HUES64 (cell line): ENCODE measurements at regions not wholly inside any gene's neighbourhood (a gene's known extent, or its start where the extent isn't known, plus 50 kb on each side); places are given as distances from the start of the nearest gene placed in this dataset.

Experiments
- H3K27ac ChIP-seq: 2 replicates; pipeline ENCODE4 v1.7.0; 2013; ENCODE audit warnings: low read depth, low read length, inconsistent platforms
- H3K27me3 ChIP-seq: 2 replicates; pipeline ENCODE4 v1.6.1; 2013; ENCODE audit warnings: mild to moderate bottlenecking, low read length; ENCODE audit not compliant: insufficient read depth
- H3K36me3 ChIP-seq: 2 replicates; pipeline ENCODE4 v1.6.1; 2013; ENCODE audit warnings: mild to moderate bottlenecking, low read length; ENCODE audit not compliant: insufficient read depth
- H3K4me1 ChIP-seq: 2 replicates; pipeline ENCODE4 v1.6.1; 2013; ENCODE audit warnings: mild to moderate bottlenecking, low read length, moderate library complexity; ENCODE audit not compliant: insufficient read depth
- H3K4me3 ChIP-seq: 2 replicates; pipeline ENCODE4 v1.5.1; 2013; ENCODE audit warnings: mild to moderate bottlenecking, low read length, moderate library complexity
- H3K9ac ChIP-seq: 2 replicates; pipeline ENCODE4 v1.6.1; 2013; ENCODE audit warnings: mild to moderate bottlenecking, low read depth, low read length
- H3K9me3 ChIP-seq: 2 replicates; pipeline ENCODE4 v1.6.1; 2013; ENCODE audit warnings: low read depth, low read length; ENCODE audit not compliant: insufficient read depth
- WGBS: fragments of 150-250, 120-280 bp; methylation state at CpG from one replicate; pipeline ENCODE4 v1.1.7; 2013; ENCODE audit warnings: missing lambda C conversion rate; 5-methylcytosine and 5-hydroxymethylcytosine counted together

DNA sequence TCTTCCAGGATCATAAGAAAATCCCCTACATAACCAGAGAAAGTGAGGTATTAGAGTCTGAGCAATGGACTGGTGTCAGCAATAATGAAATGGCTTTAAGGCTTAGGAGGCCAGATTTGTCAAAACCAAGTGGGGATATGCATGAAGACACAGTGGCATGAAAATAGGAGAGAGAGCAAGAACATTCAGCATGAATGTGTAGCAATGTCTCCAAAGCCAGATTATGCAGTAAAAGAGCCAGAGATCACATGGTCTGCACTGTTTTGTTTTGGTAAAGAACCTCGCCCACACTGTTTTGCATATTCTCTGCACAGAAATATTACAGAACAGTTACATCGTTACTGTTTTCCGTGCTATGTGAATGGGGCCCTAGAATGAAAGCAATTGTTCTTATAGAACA is 589.4 kb downstream of the PLPP3 start:
- H3K27me3 ChIP-seq = no peaks in the 10 kb centered on the region

DNA sequence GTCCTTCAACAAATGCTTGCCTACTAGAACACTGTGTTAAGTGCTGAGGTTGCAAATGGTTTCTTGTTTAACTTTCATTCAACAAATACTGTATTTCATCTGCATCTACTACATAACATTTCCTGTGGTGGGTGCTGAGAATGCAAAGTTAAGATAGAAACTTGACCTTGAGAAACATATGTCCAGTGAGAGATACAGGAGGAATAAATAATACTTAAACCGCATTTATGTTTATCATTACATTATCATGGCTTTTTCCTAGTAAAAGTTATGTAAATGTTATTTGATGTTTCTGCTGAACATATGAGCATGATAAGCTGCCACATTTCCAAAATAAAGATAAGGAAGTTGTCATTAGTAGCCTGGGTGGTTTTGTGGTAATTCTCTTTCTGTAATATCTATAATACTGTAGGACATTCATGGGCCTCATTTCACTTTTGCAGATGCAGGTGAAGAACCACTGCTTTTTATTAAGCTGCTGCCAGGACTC is 590.4 kb downstream of the PLPP3 start:
- H3K9me3 ChIP-seq = no peaks in the 10 kb centered on the region
- H3K4me1 ChIP-seq = peaks cover 13% of the 10 kb centered on the region
- H3K36me3 ChIP-seq = no peaks in the 10 kb centered on the region
- H3K27ac ChIP-seq = no peak overlapping the region
- WGBS = no CpG with 5 or more reads among the region's 1 CpG
- H3K27me3 ChIP-seq = no peaks in the 10 kb centered on the region
- H3K4me3 ChIP-seq = no peak overlapping the region
- H3K9ac ChIP-seq = no peak overlapping the region

More for the DNA sequence above, 589.4 kb downstream of the PLPP3 start:
- WGBS = 95% methylated on average over 3 of the region's 3 CpGs
- Histone ChIP-seq H3K4me1 (peaks cover 13% of the 10 kb centered on the region), H3K9ac (no peak overlapping the region), H3K4me3 (no peak overlapping the region), H3K27ac (no peak overlapping the region), H3K36me3 (no peaks in the 10 kb centered on the region), H3K9me3 (0 out of 2 replicates have a peak, but pooled peaks cover under 1% of the 10 kb centered on the region)

DNA sequence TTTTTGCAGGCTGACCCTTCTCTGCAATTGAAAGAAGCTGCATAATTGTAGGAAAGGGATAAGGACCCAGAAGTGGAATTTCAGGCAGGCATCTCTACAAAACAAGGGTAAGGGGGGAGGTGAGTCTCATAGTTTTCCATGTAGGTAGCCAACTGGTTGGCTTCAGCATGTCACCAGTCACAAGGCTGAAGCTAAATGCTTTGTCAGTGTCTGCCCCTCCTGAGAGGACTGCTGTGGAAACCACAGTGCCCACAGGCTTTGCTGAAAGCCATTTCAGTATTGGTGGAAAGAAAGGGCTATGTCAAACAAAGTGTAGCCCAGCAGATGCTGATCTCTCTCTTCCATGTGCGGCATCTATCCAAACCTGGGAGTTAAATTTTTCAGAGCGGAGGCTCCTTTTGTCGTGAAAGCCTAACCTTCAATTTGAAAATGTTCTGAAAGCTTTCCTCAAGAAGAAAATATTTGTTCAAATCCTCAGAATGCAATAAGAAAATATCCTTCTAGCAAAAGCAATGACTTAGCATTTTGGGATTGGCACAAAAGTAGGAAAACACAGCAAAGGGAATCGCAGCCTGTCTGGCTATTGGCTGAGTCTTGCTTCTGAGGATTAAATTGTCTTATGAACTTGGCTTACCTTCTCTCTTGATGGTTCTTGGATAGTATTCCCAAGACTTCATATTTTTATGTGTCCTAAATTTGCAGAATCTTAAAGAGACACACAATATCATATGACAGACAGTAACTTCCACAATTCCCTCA is 591.7 kb downstream of the PLPP3 start:
- Histone ChIP-seq H3K27me3 (no peaks in the 10 kb centered on the region), H3K4me1 (peaks cover 13% of the 10 kb centered on the region)

DNA sequence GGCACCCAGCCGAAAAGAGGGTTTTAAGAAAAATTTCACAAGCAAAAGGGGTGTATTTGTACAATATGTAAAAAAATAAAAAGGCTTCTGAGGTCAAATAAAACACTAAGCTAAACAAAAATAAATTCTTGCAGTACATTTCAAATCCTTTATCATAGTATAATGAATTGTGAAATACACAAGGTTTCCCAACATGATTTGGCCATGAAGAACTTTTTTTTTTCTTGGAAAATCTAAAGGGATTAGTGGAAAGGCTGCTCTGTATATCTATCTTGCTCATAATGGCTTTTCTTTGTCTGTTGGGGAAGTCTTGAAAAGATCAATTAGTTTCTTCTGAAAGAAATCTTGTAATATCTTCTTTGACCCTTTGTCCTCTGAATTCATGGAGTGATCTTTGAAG is 593.4 kb downstream of the PLPP3 start:
- H3K27me3 ChIP-seq = no peaks in the 10 kb centered on the region
- WGBS = 100% methylated on average over 1 of the region's 1 CpG
- H3K36me3 ChIP-seq = no peaks in the 10 kb centered on the region
- H3K27ac ChIP-seq = no peak overlapping the region
- no peak overlapping the region for H3K9ac ChIP-seq
- no peak overlapping the region for H3K4me3 ChIP-seq
- peaks cover 13% of the 10 kb centered on the region for H3K4me1 ChIP-seq
- no peaks in the 10 kb centered on the region for H3K9me3 ChIP-seq

More for the DNA sequence above, 591.7 kb downstream of the PLPP3 start:
- Histone ChIP-seq H3K27ac (no peak overlapping the region; the same call in 1 of the 2 replicates), H3K4me3 (no peak overlapping the region), H3K9ac (no peak overlapping the region), H3K9me3 (no peaks in the 10 kb centered on the region), H3K36me3 (no peaks in the 10 kb centered on the region)
- 92% methylated on average over 4 of the region's 4 CpGs for WGBS

DNA sequence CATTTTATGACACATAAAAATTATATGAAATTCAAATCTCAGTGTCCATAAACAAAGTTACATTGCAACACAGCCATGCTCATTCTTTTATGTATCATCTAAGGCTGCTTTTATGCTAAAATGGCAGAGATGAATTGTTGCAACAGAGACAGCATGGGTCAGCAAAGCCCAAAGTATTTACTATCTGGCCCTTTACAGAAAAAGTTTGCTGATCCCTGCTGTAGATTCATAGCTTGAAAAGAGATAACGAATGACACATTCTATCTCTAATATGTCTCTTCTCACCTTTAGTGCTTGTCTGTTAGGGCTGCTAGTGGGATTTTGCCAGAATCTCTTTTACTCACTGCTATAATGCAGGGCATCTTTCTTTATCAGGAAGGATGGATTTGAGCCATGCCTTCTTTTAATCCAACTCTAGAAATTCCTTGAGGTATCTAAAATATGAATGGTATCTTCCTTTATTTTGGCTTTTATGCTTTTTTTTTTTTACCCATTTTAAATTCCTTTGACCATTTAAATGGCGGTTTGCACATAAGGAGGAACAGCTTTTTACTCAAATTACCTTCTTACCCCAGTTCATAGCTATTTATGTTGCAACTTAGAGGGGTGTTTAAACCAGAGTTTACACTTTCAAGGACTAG is 598.2 kb downstream of the PLPP3 start:
- no peaks in the 10 kb centered on the region for H3K27me3 ChIP-seq
- H3K36me3 ChIP-seq = no peaks in the 10 kb centered on the region
- H3K9me3 ChIP-seq = no peaks in the 10 kb centered on the region
- H3K4me3 ChIP-seq = no peak overlapping the region
- H3K4me1 ChIP-seq = no peaks in the 10 kb centered on the region
- no peak overlapping the region for H3K9ac ChIP-seq
- 100% methylated on average over 1 of the region's 2 CpGs for WGBS
- no peak overlapping the region for H3K27ac ChIP-seq

DNA sequence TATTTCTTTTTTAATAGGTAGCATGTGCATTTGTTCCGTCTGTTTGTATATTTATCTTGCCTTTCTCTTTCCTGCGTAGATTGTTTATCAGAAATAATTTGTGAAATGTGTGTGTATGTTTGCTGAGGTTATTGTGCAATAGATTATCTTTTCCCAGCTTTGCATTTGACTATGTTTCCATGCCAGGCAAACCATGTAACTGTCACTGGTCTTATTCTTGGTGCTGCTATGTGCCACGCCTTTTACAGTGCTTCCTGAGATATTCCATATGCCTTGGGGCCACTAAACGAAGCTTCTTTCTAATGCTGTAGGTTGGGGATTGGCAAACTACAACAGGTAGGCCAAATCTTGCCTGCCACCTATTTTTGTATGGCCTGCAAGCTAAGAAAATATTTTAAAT is 598.8 kb downstream of the PLPP3 start:
- no peak overlapping the region for H3K9ac ChIP-seq
- 89% methylated on average over 3 of the region's 4 CpGs for WGBS

DNA sequence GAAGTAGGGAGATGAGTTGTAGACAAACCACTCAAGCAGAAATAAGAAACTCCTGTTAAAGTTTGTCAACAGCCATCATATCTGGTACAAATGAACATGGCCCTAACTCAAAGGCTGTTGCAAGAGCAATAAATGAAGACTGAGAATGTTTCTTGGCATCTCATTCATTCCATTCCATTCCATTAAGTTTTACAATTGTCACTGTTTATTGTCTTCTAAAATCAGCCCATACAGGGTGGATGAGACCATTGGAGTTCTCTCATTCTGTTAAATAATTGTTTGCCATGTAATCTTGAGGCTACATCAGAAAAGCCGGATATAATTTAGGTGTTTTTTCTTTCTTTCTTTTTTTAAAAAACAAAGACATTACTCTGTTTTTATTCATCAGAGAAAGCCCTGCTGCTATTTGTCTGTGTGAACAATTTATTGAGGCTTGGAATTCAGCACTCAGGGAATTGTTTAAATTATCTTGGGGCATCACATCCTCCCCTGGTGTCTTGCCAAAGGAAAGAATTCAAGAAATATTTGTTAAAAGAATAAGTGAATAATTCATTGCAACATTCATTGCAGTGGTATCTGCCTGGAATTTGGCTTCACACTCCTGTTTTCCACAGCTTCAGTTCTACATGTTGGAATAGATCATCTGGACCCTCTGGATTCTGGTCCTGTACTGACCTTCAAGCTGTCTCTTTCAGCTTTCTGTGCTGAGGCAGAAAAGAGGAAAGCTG is 604.5 kb downstream of the PLPP3 start:
- no CpG with 5 or more reads among the region's 1 CpG for WGBS
- Histone ChIP-seq H3K9ac (no peak overlapping the region), H3K9me3 (no peaks in the 10 kb centered on the region)

More for the DNA sequence above, 598.8 kb downstream of the PLPP3 start:
- no peak overlapping the region for H3K27ac ChIP-seq
- no peak overlapping the region for H3K4me3 ChIP-seq
- H3K27me3 ChIP-seq = no peaks in the 10 kb centered on the region
- H3K4me1 ChIP-seq = no peaks in the 10 kb centered on the region
- no peaks in the 10 kb centered on the region for H3K36me3 ChIP-seq
- no peaks in the 10 kb centered on the region for H3K9me3 ChIP-seq

DNA sequence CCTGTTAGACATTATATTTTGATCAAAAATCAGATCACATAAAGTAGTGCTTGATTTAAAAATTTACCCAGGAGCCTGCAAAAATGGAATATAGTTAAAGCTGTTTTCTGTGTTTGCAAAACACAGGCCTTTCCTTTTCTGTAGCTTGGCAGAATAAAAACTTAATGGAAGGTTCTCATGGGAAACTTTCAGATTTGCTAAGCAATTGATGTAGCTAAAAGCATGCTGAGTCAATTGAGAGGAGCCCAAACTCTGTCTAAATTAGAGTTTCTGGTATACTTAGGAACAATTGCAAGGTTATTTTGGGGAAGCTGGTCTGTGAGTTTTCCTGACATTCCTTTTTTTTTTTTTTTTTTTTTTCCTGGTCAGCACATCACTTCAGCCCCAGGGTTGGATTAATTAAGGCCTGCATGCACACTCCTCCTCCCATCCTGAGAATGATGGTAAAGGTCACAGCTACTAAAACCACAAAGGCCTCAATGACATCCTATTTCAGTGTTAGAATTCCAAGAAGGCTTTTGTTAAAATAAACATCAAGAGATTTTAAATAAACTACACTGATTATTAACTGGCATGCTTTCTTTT is 608.7 kb downstream of the PLPP3 start:
- Histone ChIP-seq H3K4me1 (no peaks in the 10 kb centered on the region), H3K9ac (no peak overlapping the region), H3K9me3 (no peaks in the 10 kb centered on the region), H3K4me3 (no peak overlapping the region), H3K27ac (no peak overlapping the region), H3K36me3 (no peaks in the 10 kb centered on the region), H3K27me3 (no peaks in the 10 kb centered on the region)

More for the DNA sequence above, 604.5 kb downstream of the PLPP3 start:
- H3K4me1 ChIP-seq = no peaks in the 10 kb centered on the region
- no peak overlapping the region for H3K27ac ChIP-seq
- no peak overlapping the region for H3K4me3 ChIP-seq
- no peaks in the 10 kb centered on the region for H3K27me3 ChIP-seq
- no peaks in the 10 kb centered on the region for H3K36me3 ChIP-seq

DNA sequence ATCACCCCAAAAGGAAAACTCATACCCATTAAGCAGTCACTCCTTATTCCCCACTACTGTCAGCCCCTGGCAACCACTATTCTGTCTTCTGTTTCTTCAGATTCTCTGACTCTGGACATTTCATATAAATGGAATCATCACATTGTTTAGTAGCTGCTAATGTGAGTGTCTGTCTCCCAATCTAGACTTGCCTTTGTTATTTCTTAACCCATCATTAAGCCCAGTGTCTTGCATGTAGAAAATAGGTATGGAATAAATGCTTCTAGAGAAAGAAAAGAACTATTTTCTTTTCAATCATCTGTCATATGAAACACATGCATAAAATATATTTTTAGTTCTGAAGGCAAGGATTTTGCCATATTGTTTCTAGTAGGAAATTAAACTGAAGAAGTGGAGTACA is 610.0 kb downstream of the PLPP3 start:
- no peak overlapping the region for H3K9ac ChIP-seq
- no peaks in the 10 kb centered on the region for H3K4me1 ChIP-seq
- H3K9me3 ChIP-seq = no peaks in the 10 kb centered on the region
- no peak overlapping the region for H3K4me3 ChIP-seq
- no peaks in the 10 kb centered on the region for H3K36me3 ChIP-seq
- H3K27ac ChIP-seq = no peak overlapping the region
- H3K27me3 ChIP-seq = no peaks in the 10 kb centered on the region

DNA sequence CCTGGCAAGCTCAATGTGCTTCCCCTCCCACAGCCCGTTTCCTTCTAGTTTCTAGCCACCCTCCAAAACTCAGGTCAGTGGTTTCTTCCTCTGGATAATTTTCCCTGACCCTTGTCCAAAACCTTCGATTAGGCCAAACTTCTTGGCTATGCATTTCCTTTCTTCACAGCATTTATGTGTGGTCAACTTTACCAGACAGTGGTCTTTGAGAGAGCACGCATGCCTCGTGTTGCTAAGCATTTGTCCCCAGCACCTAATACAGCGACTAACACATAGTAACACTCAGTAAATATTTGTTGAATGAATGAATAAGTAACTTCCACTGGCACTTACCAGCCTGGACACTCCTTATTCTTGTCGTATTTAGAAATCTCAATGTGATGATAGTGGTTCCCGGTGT is 610.7 kb downstream of the PLPP3 start:
- H3K4me3 ChIP-seq = no peak overlapping the region
- 95% methylated on average over 7 of the region's 7 CpGs for WGBS
- H3K27me3 ChIP-seq = no peaks in the 10 kb centered on the region
- H3K9ac ChIP-seq = no peak overlapping the region
- H3K36me3 ChIP-seq = no peaks in the 10 kb centered on the region
- no peak overlapping the region for H3K27ac ChIP-seq
- no peaks in the 10 kb centered on the region for H3K9me3 ChIP-seq
- no peaks in the 10 kb centered on the region for H3K4me1 ChIP-seq

DNA sequence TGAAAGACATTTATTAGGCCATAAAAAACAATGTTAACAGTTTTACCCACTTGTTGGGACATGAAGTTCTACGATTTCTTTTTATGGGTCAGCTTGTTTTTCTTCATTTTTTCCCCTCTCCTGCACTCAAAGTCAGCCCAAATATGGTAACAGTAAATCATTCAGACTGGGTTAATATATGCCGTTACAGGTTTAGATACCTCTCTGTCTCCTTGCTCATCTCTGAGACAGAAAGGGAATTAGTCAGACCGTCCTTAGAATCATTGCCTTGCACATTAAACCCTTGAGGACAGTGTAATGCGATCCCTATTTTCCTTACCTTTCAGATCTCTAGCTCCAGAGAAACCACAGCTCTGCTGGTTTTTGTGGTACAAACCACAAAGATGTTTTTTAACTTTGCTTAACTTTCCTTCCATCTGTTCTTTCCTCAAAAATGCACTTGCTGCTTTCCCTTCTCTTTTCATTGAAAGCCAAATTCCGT is 613.3 kb downstream of the PLPP3 start:
- H3K27me3 ChIP-seq = no peaks in the 10 kb centered on the region

More for the DNA sequence above, 613.3 kb downstream of the PLPP3 start:
- WGBS = 91% methylated on average over 5 of the region's 5 CpGs
- H3K27ac ChIP-seq = no peak overlapping the region
- H3K9me3 ChIP-seq = no peaks in the 10 kb centered on the region
- H3K36me3 ChIP-seq = no peaks in the 10 kb centered on the region
- H3K9ac ChIP-seq = no peak overlapping the region
- no peak overlapping the region for H3K4me3 ChIP-seq
- no peaks in the 10 kb centered on the region for H3K4me1 ChIP-seq
